Activated T-cell treated with anti-CD3 and anti-CD28 coated beads for 4 hours (primary cell): ENCODE measurements at regions not wholly inside any gene's neighbourhood (a gene's known extent, or its start where the extent isn't known, plus 50 kb on each side); places are given as distances from the start of the nearest gene placed in this dataset.
"Not testable (repeated sequence)": the region's sequence is repeated elsewhere in the genome, so short reads cannot be mapped to it uniquely, and the experiment has no call there.

ENCODE experiments used
- DNase-seq: peaks from one replicate; pipeline ENCODE4 v3.0.0-alpha.2; 2020

GRCh38 chr2:194567661-194568017, 1089.4 kb upstream of the SLC39A10 start:
- no peak for DNase-seq

- DNase-seq: no peak
These were observed 1089.9 kb upstream of the SLC39A10 start for GRCh38 chr2:194566907-194567660.

GRCh38 chr2:194564422-194564821, 1092.6 kb upstream of the SLC39A10 start:
- DNase-seq: no peak

- DNase-seq: no peak
These were observed 1094.7 kb upstream of the SLC39A10 start for GRCh38 chr2:194562329-194562728.

DNA sequence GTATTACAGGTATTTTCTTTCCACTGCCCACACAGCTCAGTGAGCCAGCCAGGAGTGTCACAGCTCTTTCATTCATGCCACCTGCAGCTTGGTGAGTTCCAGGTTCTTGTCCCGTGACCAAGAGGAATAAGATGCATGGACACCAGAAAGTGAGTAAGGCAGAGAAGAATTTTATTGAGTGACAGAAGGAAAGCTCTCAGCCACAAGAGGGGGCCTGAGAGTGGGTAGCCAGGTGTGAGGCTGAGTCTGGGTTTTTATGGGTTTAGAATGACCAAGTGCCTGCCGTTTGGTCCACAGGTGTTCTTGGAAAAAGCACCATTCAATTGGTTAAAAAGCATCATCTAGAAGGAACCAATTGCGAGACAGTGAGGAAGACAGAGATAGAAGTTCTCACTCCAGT, 1097.1 kb upstream of the SLC39A10 start:
- DNase-seq: no peak

GRCh38 chr2:194559523-194559922, 1097.5 kb upstream of the SLC39A10 start:
- no peak for DNase-seq

- no peak for DNase-seq
These were observed 1099.0 kb upstream of the SLC39A10 start for GRCh38 chr2:194557993-194558392.

GRCh38 chr2:194556629-194557028, 1100.4 kb upstream of the SLC39A10 start:
- no peak for DNase-seq

GRCh38 chr2:194553980-194554379, 1103.0 kb upstream of the SLC39A10 start:
- DNase-seq: no peak

- no peak for DNase-seq
These were observed 1106.3 kb upstream of the SLC39A10 start for GRCh38 chr2:194550702-194551101.

DNA sequence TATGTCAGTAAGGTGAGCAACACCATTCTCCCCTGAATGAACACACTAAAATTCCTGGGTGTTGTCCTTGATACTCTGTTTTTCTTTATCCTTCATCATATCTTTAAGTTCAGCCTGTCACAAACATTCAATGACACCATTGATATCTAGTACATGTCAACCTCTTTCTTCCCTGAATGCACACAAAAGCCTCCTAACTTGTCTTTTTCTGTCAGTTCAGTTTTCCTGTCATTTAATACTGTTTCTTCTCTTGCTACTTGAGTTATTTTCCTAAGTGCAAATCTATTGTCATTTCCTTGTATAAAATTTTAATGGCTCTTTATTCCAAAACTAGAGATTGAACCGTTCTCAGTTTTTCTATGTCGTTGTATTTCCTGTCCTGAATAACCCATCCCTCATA, 1107.6 kb upstream of the SLC39A10 start:
- no peak for DNase-seq

- no peak for DNase-seq
These were observed 1111.0 kb upstream of the SLC39A10 start for GRCh38 chr2:194545978-194546377.

GRCh38 chr2:194539425-194539824, 1117.6 kb upstream of the SLC39A10 start:
- no peak for DNase-seq

GRCh38 chr2:194526121-194526520, 1130.9 kb upstream of the SLC39A10 start:
- no peak for DNase-seq

GRCh38 chr2:194514281-194514680, 1142.7 kb upstream of the SLC39A10 start:
- no peak for DNase-seq

- DNase-seq: not testable (repeated sequence)
These were observed 1146.0 kb upstream of the SLC39A10 start for GRCh38 chr2:194511070-194511469.

GRCh38 chr2:194504876-194505275, 1152.2 kb upstream of the SLC39A10 start:
- not testable (repeated sequence) for DNase-seq

GRCh38 chr2:194495046-194495445, 1162.0 kb upstream of the SLC39A10 start:
- DNase-seq: no peak

DNA sequence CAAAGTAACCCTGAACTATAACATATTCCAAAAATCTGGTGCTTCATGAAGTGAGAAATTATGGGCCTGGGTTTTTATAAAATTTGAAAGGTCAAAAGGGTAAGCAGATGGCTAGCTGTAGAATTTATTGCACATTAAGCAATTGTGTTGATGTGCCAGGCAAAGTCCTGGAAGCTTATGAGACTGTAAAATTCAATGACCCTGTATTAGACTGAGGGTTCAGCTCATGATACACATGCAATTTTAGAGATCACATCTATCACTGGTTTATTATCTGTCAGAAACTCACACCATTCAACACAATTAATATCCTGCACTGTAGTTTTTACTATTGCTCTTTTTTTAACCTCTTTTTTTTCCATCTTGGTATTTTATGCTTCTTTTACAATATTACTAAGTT, 1162.6 kb upstream of the SLC39A10 start:
- DNase-seq: no peak

- DNase-seq: no peak
These were observed 1165.5 kb upstream of the SLC39A10 start for GRCh38 chr2:194491409-194492115.

DNA sequence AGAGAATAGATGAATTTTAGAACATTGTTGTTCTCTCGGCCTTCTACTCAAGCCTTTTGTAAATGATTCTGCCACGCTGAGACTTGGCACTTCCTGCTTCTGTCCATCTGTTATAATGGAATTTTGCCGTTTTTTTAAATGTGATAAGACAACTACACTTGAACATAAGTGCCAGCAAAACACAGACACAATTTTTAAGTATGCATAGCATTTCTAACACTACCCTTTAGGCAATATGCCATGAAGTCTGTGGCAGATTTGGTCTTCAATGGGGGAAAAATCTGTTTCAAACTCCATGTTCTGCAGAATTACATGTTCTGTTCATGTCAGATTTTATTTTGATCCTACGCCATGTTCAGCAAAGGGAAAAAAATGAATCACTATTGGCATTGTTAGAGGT, 1170.7 kb upstream of the SLC39A10 start:
- DNase-seq: no peak

DNA sequence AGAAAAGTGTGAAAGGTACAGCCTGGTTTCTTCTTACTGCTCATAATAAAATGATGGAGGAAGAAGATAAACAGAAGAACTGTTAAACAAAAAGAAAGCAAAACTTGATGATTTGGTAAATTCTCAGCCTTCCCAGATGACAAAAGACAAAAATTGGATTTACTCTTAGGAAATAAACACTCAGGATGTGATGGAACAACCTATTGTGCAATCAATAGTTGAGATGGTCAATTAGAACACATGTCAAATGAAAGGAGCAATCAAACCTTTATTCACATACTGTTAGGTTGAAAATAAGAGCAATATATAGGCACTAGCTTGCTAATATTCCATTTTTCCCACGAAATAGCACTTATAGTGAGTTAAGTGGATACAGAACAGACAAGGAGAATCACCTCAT, 1174.0 kb upstream of the SLC39A10 start:
- no peak for DNase-seq

DNA sequence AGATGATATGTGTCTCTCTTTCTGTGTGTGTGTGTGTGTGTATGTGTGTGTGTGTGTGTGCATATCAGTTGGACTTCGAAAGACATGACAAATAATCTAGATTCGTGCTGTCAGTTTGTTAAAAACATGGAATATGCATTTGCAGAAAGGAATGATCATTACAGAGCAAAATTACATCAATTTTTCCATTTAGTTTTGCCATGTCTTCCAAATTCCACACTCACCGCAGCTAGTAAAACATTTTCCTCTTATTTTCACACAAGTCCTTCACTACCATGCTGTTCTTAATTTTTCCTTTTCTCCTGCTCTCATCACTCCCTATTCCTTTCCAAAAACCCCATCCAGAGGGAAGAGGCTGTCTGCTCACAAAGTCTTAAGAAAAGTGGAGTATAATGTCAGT, 1191.4 kb upstream of the SLC39A10 start:
- no peak for DNase-seq

DNA sequence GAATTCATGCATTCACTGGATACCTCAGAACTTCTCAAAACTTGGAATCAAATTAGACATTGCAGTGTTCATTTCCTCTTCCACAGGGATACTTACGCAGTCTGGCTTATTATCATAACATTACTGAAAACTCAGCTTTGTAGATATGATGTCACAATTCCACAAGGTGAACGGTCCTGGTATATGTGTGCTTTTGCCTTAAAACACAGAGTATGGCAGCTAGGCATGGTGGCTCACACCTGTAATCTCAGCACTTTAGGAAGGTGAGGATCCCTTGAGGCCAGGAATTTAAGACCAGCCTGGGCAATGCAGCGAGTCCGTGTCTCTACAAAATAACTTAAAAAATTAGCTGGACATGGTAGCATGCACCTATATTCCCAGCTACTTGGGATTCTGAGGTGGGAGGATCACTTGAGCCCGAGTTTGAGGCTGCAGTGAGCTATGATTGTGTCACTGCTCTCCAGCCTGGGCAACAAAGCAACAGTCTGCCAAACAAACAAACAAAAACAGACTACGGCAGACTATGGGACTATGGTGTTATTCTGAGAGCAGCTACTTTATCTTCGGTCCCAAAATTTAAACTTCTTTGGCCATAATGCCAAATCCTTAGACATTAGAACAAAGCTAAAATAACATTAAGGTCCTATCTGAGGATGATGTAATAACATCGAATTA, 1191.9 kb upstream of the SLC39A10 start:
- no peak for DNase-seq
